Neural progenitor cell (in vitro differentiated cells): ENCODE measurements at regions not wholly inside any gene's neighbourhood (a gene's known extent, or its start where the extent isn't known, plus 50 kb on each side); places are given as distances from the start of the nearest gene placed in this dataset.

ENCODE experiments used
- DNase-seq: peaks from one replicate; pipeline ENCODE4 v3.0.0-alpha.2; 2016; ENCODE audit warnings: low spot score
- H2AFZ ChIP-seq: fragments of 200-600 bp; sonication (generic); replicated peaks from 2 replicates; pipeline ENCODE4 v1.6.1; 2016; ENCODE audit warnings: antibody characterized with exemption
- H3F3A ChIP-seq: fragments of 200-600 bp; sonication (generic); 2 replicates; pipeline ENCODE4 v1.6.1; 2016; ENCODE audit warnings: antibody characterized with exemption, low read depth
- H3K27ac ChIP-seq: fragments of 200-600 bp; sonication (generic); 2 replicates; pipeline ENCODE4 v1.5.1; 2016; ENCODE audit warnings: mild to moderate bottlenecking
- H3K27me3 ChIP-seq: fragments of 200-600 bp; sonication (generic); 2 replicates; pipeline ENCODE4 v1.6.1; 2016; ENCODE audit warnings: mild to moderate bottlenecking, moderate library complexity
- H3K36me3 ChIP-seq: fragments of 200-600 bp; sonication (generic); 2 replicates; pipeline ENCODE4 v1.5.1; 2016
- H3K4me1 ChIP-seq: fragments of 200-600 bp; sonication (generic); 2 replicates; pipeline ENCODE4 v1.6.1; 2016; ENCODE audit warnings: mixed run types
- H3K4me2 ChIP-seq: fragments of 200-600 bp; sonication (generic); 2 replicates; pipeline ENCODE4 v1.6.1; 2016
- H3K4me3 ChIP-seq: fragments of 200-600 bp; sonication (generic); 2 replicates; pipeline ENCODE4 v1.5.1; 2016
- H3K79me2 ChIP-seq: fragments of 200-600 bp; sonication (generic); 2 replicates; pipeline ENCODE4 v1.6.1; 2016; ENCODE audit warnings: low read depth
- H3K9ac ChIP-seq: fragments of 200-600 bp; sonication (generic); 2 replicates; pipeline ENCODE4 v1.6.1; 2016
- H3K9me3 ChIP-seq: fragments of 200-600 bp; sonication (generic); 2 replicates; pipeline ENCODE4 v1.5.1; 2016; ENCODE audit warnings: low read depth
- H4K20me1 ChIP-seq: fragments of 200-600 bp; sonication (generic); 2 replicates; pipeline ENCODE4 v1.6.1; 2016; ENCODE audit warnings: low read depth
- H3K27ac Mint-ChIP-seq: 3 replicates; pipeline ENCODE4 v1.8.0; 2021; ENCODE audit warnings: mixed read lengths
- H3K27me3 Mint-ChIP-seq: 2 replicates; pipeline ENCODE4 v1.8.0; 2022; ENCODE audit warnings: low read depth, mild to moderate bottlenecking, inconsistent platforms, moderate library complexity, mixed read lengths; ENCODE audit not compliant: insufficient read depth
- H3K36me3 Mint-ChIP-seq: 3 replicates; pipeline ENCODE4 v1.8.0; 2021; ENCODE audit warnings: mixed read lengths
- H3K4me1 Mint-ChIP-seq: 3 replicates; pipeline ENCODE4 v1.8.0; 2021; ENCODE audit warnings: mixed read lengths
- H3K4me3 Mint-ChIP-seq: 3 replicates; pipeline ENCODE4 v1.8.0; 2021; ENCODE audit warnings: mild to moderate bottlenecking, moderate library complexity, mixed read lengths
- H3K9me3 Mint-ChIP-seq: 3 replicates; pipeline ENCODE4 v1.8.0; 2020; ENCODE audit warnings: mixed read lengths
- EZH2 ChIP-seq: fragments of 200-600 bp; sonication (generic); IDR thresholded peaks from 2 replicates; pipeline ENCODE4 v1.6.1; 2017; ENCODE audit warnings: antibody characterized with exemption, mild to moderate bottlenecking, moderate library complexity
- EZH2phosphoT487 ChIP-seq: fragments of 200-600 bp; sonication (generic); IDR thresholded peaks from 2 replicates; pipeline ENCODE4 v1.6.1; 2017; ENCODE audit warnings: antibody characterized with exemption
- TF ChIP-seq, protein P1 (sequence below): fragments of 200-600 bp; sonication (generic); IDR thresholded peaks from 2 replicates; pipeline ENCODE4 v1.5.1; 2017; ENCODE audit warnings: antibody characterized with exemption, mild to moderate bottlenecking

DNA sequence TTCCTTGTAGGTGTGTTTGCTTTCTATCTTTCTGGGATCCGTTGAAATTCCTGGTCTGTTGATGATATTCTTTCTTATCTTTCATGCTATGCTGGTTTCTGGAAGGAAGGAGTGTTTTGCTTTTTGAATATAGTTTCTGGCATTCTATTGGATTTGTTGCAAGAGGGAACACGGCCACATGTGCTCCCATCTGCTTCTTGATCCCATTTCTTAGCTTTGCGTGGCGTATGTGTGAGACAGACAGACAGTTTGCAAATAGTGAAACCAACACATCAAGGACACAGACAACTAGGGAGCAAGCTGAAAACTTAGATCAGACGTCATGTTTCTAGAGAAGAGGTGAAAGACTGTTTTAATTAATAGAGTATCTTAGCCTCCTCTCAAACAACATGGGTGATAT lies 261.9 kb upstream of the PUDP start:
- H3K4me1 Mint-ChIP-seq: no peaks in the 10 kb centered on the region
- TF ChIP-seq, protein P1, sequence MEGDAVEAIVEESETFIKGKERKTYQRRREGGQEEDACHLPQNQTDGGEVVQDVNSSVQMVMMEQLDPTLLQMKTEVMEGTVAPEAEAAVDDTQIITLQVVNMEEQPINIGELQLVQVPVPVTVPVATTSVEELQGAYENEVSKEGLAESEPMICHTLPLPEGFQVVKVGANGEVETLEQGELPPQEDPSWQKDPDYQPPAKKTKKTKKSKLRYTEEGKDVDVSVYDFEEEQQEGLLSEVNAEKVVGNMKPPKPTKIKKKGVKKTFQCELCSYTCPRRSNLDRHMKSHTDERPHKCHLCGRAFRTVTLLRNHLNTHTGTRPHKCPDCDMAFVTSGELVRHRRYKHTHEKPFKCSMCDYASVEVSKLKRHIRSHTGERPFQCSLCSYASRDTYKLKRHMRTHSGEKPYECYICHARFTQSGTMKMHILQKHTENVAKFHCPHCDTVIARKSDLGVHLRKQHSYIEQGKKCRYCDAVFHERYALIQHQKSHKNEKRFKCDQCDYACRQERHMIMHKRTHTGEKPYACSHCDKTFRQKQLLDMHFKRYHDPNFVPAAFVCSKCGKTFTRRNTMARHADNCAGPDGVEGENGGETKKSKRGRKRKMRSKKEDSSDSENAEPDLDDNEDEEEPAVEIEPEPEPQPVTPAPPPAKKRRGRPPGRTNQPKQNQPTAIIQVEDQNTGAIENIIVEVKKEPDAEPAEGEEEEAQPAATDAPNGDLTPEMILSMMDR: no peak
- TF ChIP-seq EZH2 (no peak), EZH2phosphoT487 (no peak)
- H4K20me1 ChIP-seq: no peaks in the 10 kb centered on the region
- no peak overlapping the region for H3K27ac Mint-ChIP-seq
- no peak for DNase-seq
- no peak overlapping the region for H3K4me3 Mint-ChIP-seq
- H3K4me3 ChIP-seq: no peak overlapping the region
- no peaks in the 10 kb centered on the region for H3K27me3 Mint-ChIP-seq
- no peak overlapping the region for H3K4me2 ChIP-seq
- no peak overlapping the region for H3K9ac ChIP-seq
- peaks cover 2% of the 10 kb centered on the region for H3K9me3 Mint-ChIP-seq
- no peak overlapping the region for H3K27ac ChIP-seq
- H3F3A ChIP-seq: no peaks in the 10 kb centered on the region
- no peaks in the 10 kb centered on the region for H3K36me3 ChIP-seq
- H2AFZ ChIP-seq: no peak overlapping the region
- H3K36me3 Mint-ChIP-seq: no peaks in the 10 kb centered on the region
- H3K79me2 ChIP-seq: no peaks in the 10 kb centered on the region
- no peaks in the 10 kb centered on the region for H3K4me1 ChIP-seq
- H3K9me3 ChIP-seq: peaks cover 7% of the 10 kb centered on the region
- H3K27me3 ChIP-seq: no peaks in the 10 kb centered on the region

GRCh38 chrX:7399373-7399772 lies 251.4 kb upstream of the PUDP start:
- Histone ChIP-seq H3K27ac (no peak overlapping the region), H3K4me3 (no peak overlapping the region), H3K36me3 (no peaks in the 10 kb centered on the region), H4K20me1 (no peaks in the 10 kb centered on the region), H3K4me2 (no peak overlapping the region), H2AFZ (no peak overlapping the region), H3K79me2 (no peaks in the 10 kb centered on the region), H3K4me1 (no peaks in the 10 kb centered on the region), H3K9ac (no peak overlapping the region), H3K9me3 (peaks cover 6% of the 10 kb centered on the region), H3F3A (no peaks in the 10 kb centered on the region), H3K27me3 (no peaks in the 10 kb centered on the region)
- no peak for DNase-seq
- no peaks in the 10 kb centered on the region for H3K36me3 Mint-ChIP-seq
- no peak for TF ChIP-seq EZH2
- TF ChIP-seq EZH2phosphoT487: no peak
- TF ChIP-seq, protein P1: no peak
- no peaks in the 10 kb centered on the region for H3K4me1 Mint-ChIP-seq
- no peak overlapping the region for H3K4me3 Mint-ChIP-seq
- no peak overlapping the region for H3K27ac Mint-ChIP-seq
- peaks cover 2% of the 10 kb centered on the region for H3K9me3 Mint-ChIP-seq
- H3K27me3 Mint-ChIP-seq: no peaks in the 10 kb centered on the region

GRCh38 chrX:7390441-7390840 lies 242.5 kb upstream of the PUDP start:
- Histone ChIP-seq H3K4me3 (no peak overlapping the region), H2AFZ (no peak overlapping the region), H4K20me1 (no peaks in the 10 kb centered on the region), H3K27ac (no peak overlapping the region), H3K4me1 (no peaks in the 10 kb centered on the region), H3K4me2 (no peak overlapping the region), H3K36me3 (no peaks in the 10 kb centered on the region), H3K9me3 (no peaks in the 10 kb centered on the region), H3K27me3 (no peaks in the 10 kb centered on the region), H3K9ac (no peak overlapping the region), H3K79me2 (no peaks in the 10 kb centered on the region), H3F3A (no peaks in the 10 kb centered on the region)
- Mint-ChIP-seq H3K36me3 (no peaks in the 10 kb centered on the region), H3K4me1 (peaks cover 6% of the 10 kb centered on the region), H3K27ac (no peak overlapping the region), H3K27me3 (no peaks in the 10 kb centered on the region), H3K4me3 (no peak overlapping the region), H3K9me3 (no peaks in the 10 kb centered on the region)
- TF ChIP-seq EZH2phosphoT487 (no peak), EZH2 (no peak)
- TF ChIP-seq, protein P1: no peak
- DNase-seq: no peak
